K562 (cell line): ENCODE measurements at regions not wholly inside any gene's neighbourhood (a gene's known extent, or its start where the extent isn't known, plus 50 kb on each side); places are given as distances from the start of the nearest gene placed in this dataset.

ENCODE experiments used
- ATAC-seq: fragments of 200-7000 bp; cut with Tn5 transposase; 3 replicates; pipeline ENCODE4 v1.9.1; 2020; ENCODE audit warnings: moderate library complexity
- BruUV-seq: library from RNA; stranded (reverse); fragments of 400-500 nt; replicated peaks from 2 replicates; lab custom pipeline; 2021; lab: Mats Ljungman, UMichigan
- CTCF ChIA-PET: fragments of 300-600 bp; formaldehyde crosslinking; extraction: SDS; loops from one replicate; lab custom pipeline; 2021; ENCODE audit warnings: low intra/inter-chr PET ratio; lab: Yijun Ruan, JAX
- POLR2A ChIA-PET: fragments of 300-600, 350-650 bp; sonication (Branson Sonifier 250); formaldehyde crosslinking; extraction: SDS; loops from one replicate; lab custom pipeline; 2021; ENCODE audit warnings: antibody characterized with exemption, inconsistent platforms; lab: Yijun Ruan, JAX
- DNase-seq, 4 experiments: peaks; one replicate each; pipeline versions ENCODE4 v3.0.0 to v3.0.0-alpha.2; 2011 to 2018; ENCODE audit warnings: low spot score in 3 of 4, mixed read lengths in 3 of 4; ENCODE audit errors: extremely low read depth in 1 of 4
- FAIRE-seq: peaks from 2 replicates; lab custom pipeline; 2011; peaks lifted over from hg19 to GRCh38; lab: Jason Lieb, UNC
- H2AFZ ChIP-seq: 2 replicates; pipeline ENCODE4 v1.6.0; 2011; ENCODE audit warnings: low read depth, low read length, control low read depth, inconsistent platforms
- H3K27ac ChIP-seq: fragments of 200-600 bp; 3 replicates; pipeline ENCODE4 v1.8.0; 2011; ENCODE audit warnings: low read depth, mild to moderate bottlenecking, control low read depth, inconsistent platforms, low read length, moderate library complexity, mixed read lengths; ENCODE audit errors: extremely low read depth
- H3K27me3 ChIP-seq, 2 experiments: fragments of 300-600 bp in 1 of 2; 2 replicates in 1 of 2; 3 replicates in 1 of 2; pipeline versions ENCODE4 v1.6.0 to v1.8.0; 2011; ENCODE audit warnings: inconsistent platforms in 2 of 2, low read length in 2 of 2, mild to moderate bottlenecking in 1 of 2, mixed read lengths in 1 of 2, moderate library complexity in 1 of 2; ENCODE audit not compliant: control insufficient read depth in 2 of 2, insufficient read depth in 2 of 2
- H3K36me3 ChIP-seq: fragments of 300-600 bp; 3 replicates; pipeline ENCODE4 v1.8.0; 2011; ENCODE audit warnings: mild to moderate bottlenecking, low read length, inconsistent platforms; ENCODE audit not compliant: control insufficient read depth, insufficient read depth
- H3K4me1 ChIP-seq, 2 experiments: fragments of 200-600 bp in 1 of 2; replicated peaks in 1 of 2; 2 replicates in 1 of 2; 3 replicates in 1 of 2; pipeline versions ENCODE4 v1.5.1 to v1.8.0; 2011; ENCODE audit warnings: inconsistent platforms in 2 of 2, low read length in 2 of 2, mild to moderate bottlenecking in 1 of 2, mixed read lengths in 1 of 2, moderate library complexity in 1 of 2; ENCODE audit not compliant: control insufficient read depth in 2 of 2, insufficient read depth in 2 of 2
- H3K4me2 ChIP-seq: 2 replicates; pipeline ENCODE4 v1.6.1; 2011; ENCODE audit warnings: low read length, control low read depth, inconsistent platforms, mixed read lengths; ENCODE audit not compliant: insufficient read depth
- H3K4me3 ChIP-seq: fragments of 200-600 bp; sonication (generic), shearing (Covaris generic); 2 replicates; pipeline ENCODE4 v1.5.1; 2016; ENCODE audit warnings: control low read depth, inconsistent platforms
- H3K79me2 ChIP-seq: fragments of 200-600 bp; 3 replicates; pipeline ENCODE4 v1.8.0; 2011; ENCODE audit warnings: low read length, inconsistent platforms; ENCODE audit not compliant: control insufficient read depth, insufficient read depth
- H3K9ac ChIP-seq, 2 experiments: 2 replicates each; pipeline versions ENCODE4 v1.6.0 to v1.6.1; 2011; ENCODE audit warnings: low read depth in 2 of 2, low read length in 2 of 2, control low read depth in 1 of 2, inconsistent platforms in 1 of 2, mild to moderate bottlenecking in 1 of 2, mixed read lengths in 1 of 2; ENCODE audit not compliant: insufficient read depth in 1 of 2
- H3K9me1 ChIP-seq: one replicate; pipeline ENCODE4 v1.6.0; 2011; ENCODE audit warnings: inconsistent platforms, mild to moderate bottlenecking, low read length, moderate library complexity; ENCODE audit not compliant: control insufficient read depth, insufficient read depth
- H3K9me3 ChIP-seq: replicated peaks from 2 replicates; pipeline ENCODE4 v1.5.1; 2011; ENCODE audit warnings: low read depth, low read length, inconsistent platforms; ENCODE audit not compliant: control insufficient read depth, insufficient read depth
- H4K20me1 ChIP-seq: replicated peaks from 2 replicates; pipeline ENCODE4 v1.6.1; 2011; ENCODE audit warnings: low read length, inconsistent platforms, mixed read lengths; ENCODE audit not compliant: control insufficient read depth, insufficient read depth
- CTBP1 ChIP-seq: fragments of 450-650 bp; IDR thresholded peaks from 2 replicates; pipeline ENCODE4 v1.6.1; 2016; ENCODE audit warnings: borderline replicate concordance
- EGR1 ChIP-seq: fragments of 450-650 bp; conservative IDR thresholded peaks from 2 replicates; pipeline ENCODE4 v1.6.1; 2017; ENCODE audit warnings: mild to moderate bottlenecking
- ELF2 ChIP-seq: fragments of 250-450 bp; sonication (Bioruptor Pico); IDR thresholded peaks from 2 replicates; pipeline ENCODE4 v1.5.0; 2021; ENCODE audit warnings: mild to moderate bottlenecking
- EP400 ChIP-seq: fragments of 450-650 bp; IDR thresholded peaks from 2 replicates; pipeline ENCODE4 v1.6.1; 2017; ENCODE audit warnings: antibody characterized with exemption, mild to moderate bottlenecking, moderate library complexity
- HCFC1 ChIP-seq: IDR thresholded peaks from 2 replicates; pipeline ENCODE4 v1.6.1; 2012; ENCODE audit warnings: low read depth, low read length, improper control_type of control experiment
- KDM5B ChIP-seq: fragments of 200-600 bp; sonication (generic); IDR thresholded peaks from 2 replicates; pipeline ENCODE4 v1.6.1; 2012; ENCODE audit warnings: low read depth, mild to moderate bottlenecking, moderate library complexity, low read length, control low read depth, inconsistent platforms; ENCODE audit not compliant: insufficient replicate concordance
- KLF13 ChIP-seq: fragments of 450-650 bp; IDR thresholded peaks from 2 replicates; pipeline ENCODE4 v1.6.1; 2016; ENCODE audit warnings: missing genetic modification characterization, low read depth, mild to moderate bottlenecking, missing compliant biosample characterization, moderate library complexity, borderline replicate concordance
- NFYB ChIP-seq: IDR thresholded peaks from 2 replicates; pipeline ENCODE4 v1.6.1; 2011; ENCODE audit warnings: mild to moderate bottlenecking, moderate library complexity; ENCODE audit not compliant: insufficient read length; ENCODE audit errors: extremely low read depth
- POLR2AphosphoS2 ChIP-seq: IDR thresholded peaks from 2 replicates; pipeline ENCODE4 v1.6.1; 2012; ENCODE audit warnings: low read length, improper control_type of control experiment
- RFX5 ChIP-seq: IDR thresholded peaks from 2 replicates; pipeline ENCODE4 v1.6.1; 2011; ENCODE audit warnings: low read depth, mild to moderate bottlenecking, improper control_type of control experiment, low read length
- SIN3B ChIP-seq: fragments of 450-650 bp; IDR thresholded peaks from 2 replicates; pipeline ENCODE4 v1.6.1; 2017; ENCODE audit warnings: low read depth, mild to moderate bottlenecking, moderate library complexity
- TAL1 ChIP-seq: fragments of 450-650 bp; IDR thresholded peaks from 2 replicates; pipeline ENCODE4 v1.6.1; 2016; ENCODE audit warnings: mild to moderate bottlenecking
- THAP7 ChIP-seq: fragments of 250-450 bp; sonication (Bioruptor Pico); IDR thresholded peaks from 2 replicates; pipeline ENCODE4 v1.5.0; 2021
- ZNF518B ChIP-seq: fragments of 250-450 bp; sonication (Bioruptor Pico); IDR thresholded peaks from 2 replicates; pipeline ENCODE4 v1.5.0; 2021; ENCODE audit warnings: mild to moderate bottlenecking, moderate library complexity
- WGBS: fragments of 100-300 bp; shearing (Covaris generic); methylation state at CpG from one replicate; pipeline ENCODE4 v1.1.6; 2016; ENCODE audit warnings: low coverage, mixed read lengths; ENCODE audit not compliant: insufficient coverage; ENCODE audit errors: missing lambda C conversion rate; 5-methylcytosine and 5-hydroxymethylcytosine counted together
- in situ Hi-C: fragments of 300-500 bp; cut with MboI; formaldehyde crosslinking; loops from 4 replicates; pipeline ENCODE4 v1.15.0; 2018; ENCODE audit warnings: inconsistent platforms, mixed read lengths
- intact Hi-C: fragments of 100-400 bp; cut with micrococcal nuclease; formaldehyde crosslinking; loops from 2 replicates; pipeline ENCODE4 v1.14.2; 2022

GRCh38 chr15:69929905-69930630, 167.6 kb downstream of the TLE3 start (continued):
- TF ChIP-seq THAP7, result no peak
- no peak for TF ChIP-seq NFYB
- TF ChIP-seq, all 486 proteins: peak for 0

GRCh38 chr15:69930754-69931153, 167.0 kb downstream of the TLE3 start:
- POLR2A ChIA-PET, result interaction anchor here (0.6 kb wide), 1 partner anchor 253 kb away, joined by 3 read pairs; no protein-coding TSS in a partner anchor
- in situ Hi-C loops, result no loop called here
- TF ChIP-seq RFX5, result no peak
- TF ChIP-seq EP400, result no peak
- TF ChIP-seq HCFC1, result no peak
- TF ChIP-seq ZNF518B, result no peak
- TF ChIP-seq KLF13 (tag), result no peak
- TF ChIP-seq TAL1, result no peak
- no peak for TF ChIP-seq POLR2AphosphoS2
- TF ChIP-seq SIN3B, result no peak
- no peak for TF ChIP-seq EGR1
- TF ChIP-seq CTBP1, result no peak
- no peak for TF ChIP-seq KDM5B
- no peak for TF ChIP-seq ELF2 (CRISPR knock-in tag)
- Histone ChIP-seq H3K27ac (no peak overlapping the region), H2AFZ (no peak overlapping the region), H3K27me3 (no peaks in the 10 kb centered on the region), H3K4me1 (no peaks in the 10 kb centered on the region), H3K36me3 (no peaks in the 10 kb centered on the region), H4K20me1 (no peaks in the 10 kb centered on the region), H3K9me3 (no peaks in the 10 kb centered on the region), H3K79me2 (no peaks in the 10 kb centered on the region), H3K4me3 (no peak overlapping the region), H3K9ac (no peak overlapping the region), H3K4me2 (no peak overlapping the region), H3K9me1 (no peaks in the 10 kb centered on the region)
- DNase-seq (no peak), FAIRE-seq (no peak), ATAC-seq (no peak)
- BruUV-seq, result no TSS peak
- intact Hi-C loops, result no loop called here
- 0% methylated on average over 5 of the region's 5 CpGs for WGBS
- CTCF ChIA-PET, result no interaction called here
